MM.1S (cell line): ENCODE measurements at regions not wholly inside any gene's neighbourhood (a gene's known extent, or its start where the extent isn't known, plus 50 kb on each side); places are given as distances from the start of the nearest gene placed in this dataset.

Experiments used
- DNase-seq: peaks from one replicate; pipeline ENCODE4 v3.0.0-alpha.2; 2015
- H2AFZ ChIP-seq: fragments of 300-600 bp; sonication (generic); 2 replicates; pipeline ENCODE4 v1.6.0; 2016; ENCODE audit warnings: antibody characterized with exemption, low read length
- H3F3A ChIP-seq: fragments of 300-600 bp; sonication (generic); 2 replicates; pipeline ENCODE4 v1.6.1; 2016; ENCODE audit warnings: mild to moderate bottlenecking, antibody characterized with exemption, low read length, moderate library complexity, mixed read lengths; ENCODE audit not compliant: insufficient read depth
- H3K27ac ChIP-seq: fragments of 300-600 bp; sonication (generic); 2 replicates; pipeline ENCODE4 v1.5.1; 2016; ENCODE audit warnings: mild to moderate bottlenecking, low read length
- H3K27me3 ChIP-seq: fragments of 300-600 bp; sonication (generic); replicated peaks from 2 replicates; pipeline ENCODE4 v1.6.0; 2016; ENCODE audit warnings: low read length; ENCODE audit not compliant: insufficient read depth
- H3K36me3 ChIP-seq: fragments of 300-600 bp; sonication (generic); replicated peaks from 2 replicates; pipeline ENCODE4 v1.6.1; 2016; ENCODE audit warnings: mild to moderate bottlenecking, low read length, mixed read lengths; ENCODE audit not compliant: insufficient read depth
- H3K4me1 ChIP-seq: fragments of 300-600 bp; sonication (generic); 2 replicates; pipeline ENCODE4 v1.6.1; 2016; ENCODE audit warnings: low read length, mixed read lengths
- H3K4me2 ChIP-seq: fragments of 300-600 bp; sonication (generic); 2 replicates; pipeline ENCODE4 v1.6.0; 2016; ENCODE audit warnings: low read depth, low read length
- H3K4me3 ChIP-seq: fragments of 300-600 bp; sonication (generic); 2 replicates; pipeline ENCODE4 v1.5.1; 2016; ENCODE audit warnings: low read length, mixed read lengths
- H3K79me2 ChIP-seq: fragments of 300-600 bp; sonication (generic); 2 replicates; pipeline ENCODE4 v1.6.1; 2016; ENCODE audit warnings: mixed run types, low read length, mixed read lengths
- H3K9ac ChIP-seq: fragments of 300-600 bp; sonication (generic); 2 replicates; pipeline ENCODE4 v1.6.1; 2016; ENCODE audit warnings: low read length, mixed read lengths
- H3K9me2 ChIP-seq: fragments of 300-600 bp; sonication (generic); replicated peaks from 2 replicates; pipeline ENCODE4 v1.6.1; 2016; ENCODE audit warnings: mild to moderate bottlenecking, low read length, mixed read lengths; ENCODE audit not compliant: insufficient read depth
- H3K9me3 ChIP-seq: fragments of 300-600 bp; sonication (generic); replicated peaks from 2 replicates; pipeline ENCODE4 v1.6.1; 2016; ENCODE audit warnings: mild to moderate bottlenecking, low read length, mixed read lengths; ENCODE audit not compliant: insufficient read depth
- H4K20me1 ChIP-seq: fragments of 300-600 bp; sonication (generic); 2 replicates; pipeline ENCODE4 v1.6.1; 2016; ENCODE audit warnings: mild to moderate bottlenecking, low read length, moderate library complexity, mixed read lengths; ENCODE audit not compliant: insufficient read depth
- EZH2 ChIP-seq: fragments of 300-600 bp; sonication (generic); optimal IDR thresholded peaks from 2 replicates; pipeline ENCODE3; 2017; ENCODE audit warnings: low read depth, mild to moderate bottlenecking, antibody characterized with exemption, low read length, mixed read lengths
- EZH2phosphoT487 ChIP-seq: fragments of 300-600 bp; sonication (generic); IDR thresholded peaks from 2 replicates; pipeline ENCODE4 v1.6.1; 2018; ENCODE audit warnings: antibody characterized with exemption, low read length
- TF ChIP-seq, protein P1 (sequence below): fragments of 300-600 bp; sonication (generic); IDR thresholded peaks from 2 replicates; pipeline ENCODE4 v1.5.1; 2016; ENCODE audit warnings: antibody characterized with exemption, low read length, mixed read lengths

DNA sequence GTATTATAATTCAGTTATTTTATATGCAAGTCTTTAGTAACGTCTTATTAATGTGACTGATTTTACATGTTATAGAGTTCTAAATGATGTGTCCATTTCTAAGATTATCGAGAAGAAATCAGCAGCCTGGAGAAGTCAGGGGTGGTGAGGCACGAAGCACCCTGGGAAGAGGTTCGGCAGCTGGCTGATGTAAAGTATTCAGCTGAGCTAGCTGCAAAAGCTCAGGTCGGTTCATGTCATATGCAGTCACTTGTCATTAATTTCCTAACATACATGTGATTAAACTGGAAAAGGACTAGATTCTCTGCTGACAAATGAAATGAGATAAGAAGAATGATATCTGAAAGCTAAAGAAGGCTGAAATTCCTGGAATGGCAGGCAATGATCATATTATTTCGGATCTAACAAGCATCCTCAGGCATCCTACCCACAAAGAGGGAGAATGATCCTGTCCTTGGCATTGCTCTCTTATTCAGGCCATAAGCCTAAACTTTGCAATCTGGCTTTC, 383.0 kb upstream of the SLITRK1 start:
- H3K4me1 ChIP-seq = peaks cover 11% of the 10 kb centered on the region
- H3K27ac ChIP-seq = no peak overlapping the region
- H3F3A ChIP-seq = peaks cover 16% of the 10 kb centered on the region
- no peak overlapping the region for H2AFZ ChIP-seq
- H3K4me2 ChIP-seq = no peak overlapping the region
- H3K79me2 ChIP-seq = no peaks in the 10 kb centered on the region
- H3K9me2 ChIP-seq = no peaks in the 10 kb centered on the region
- no peaks in the 10 kb centered on the region for H3K9me3 ChIP-seq
- TF ChIP-seq, protein P1, sequence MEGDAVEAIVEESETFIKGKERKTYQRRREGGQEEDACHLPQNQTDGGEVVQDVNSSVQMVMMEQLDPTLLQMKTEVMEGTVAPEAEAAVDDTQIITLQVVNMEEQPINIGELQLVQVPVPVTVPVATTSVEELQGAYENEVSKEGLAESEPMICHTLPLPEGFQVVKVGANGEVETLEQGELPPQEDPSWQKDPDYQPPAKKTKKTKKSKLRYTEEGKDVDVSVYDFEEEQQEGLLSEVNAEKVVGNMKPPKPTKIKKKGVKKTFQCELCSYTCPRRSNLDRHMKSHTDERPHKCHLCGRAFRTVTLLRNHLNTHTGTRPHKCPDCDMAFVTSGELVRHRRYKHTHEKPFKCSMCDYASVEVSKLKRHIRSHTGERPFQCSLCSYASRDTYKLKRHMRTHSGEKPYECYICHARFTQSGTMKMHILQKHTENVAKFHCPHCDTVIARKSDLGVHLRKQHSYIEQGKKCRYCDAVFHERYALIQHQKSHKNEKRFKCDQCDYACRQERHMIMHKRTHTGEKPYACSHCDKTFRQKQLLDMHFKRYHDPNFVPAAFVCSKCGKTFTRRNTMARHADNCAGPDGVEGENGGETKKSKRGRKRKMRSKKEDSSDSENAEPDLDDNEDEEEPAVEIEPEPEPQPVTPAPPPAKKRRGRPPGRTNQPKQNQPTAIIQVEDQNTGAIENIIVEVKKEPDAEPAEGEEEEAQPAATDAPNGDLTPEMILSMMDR = no peak
- TF ChIP-seq EZH2phosphoT487 (no peak), EZH2 (no peak)
- no peak for DNase-seq
- no peaks in the 10 kb centered on the region for H3K27me3 ChIP-seq
- no peaks in the 10 kb centered on the region for H4K20me1 ChIP-seq
- no peak overlapping the region for H3K9ac ChIP-seq
- H3K4me3 ChIP-seq = no peak overlapping the region
- H3K36me3 ChIP-seq = no peaks in the 10 kb centered on the region

DNA sequence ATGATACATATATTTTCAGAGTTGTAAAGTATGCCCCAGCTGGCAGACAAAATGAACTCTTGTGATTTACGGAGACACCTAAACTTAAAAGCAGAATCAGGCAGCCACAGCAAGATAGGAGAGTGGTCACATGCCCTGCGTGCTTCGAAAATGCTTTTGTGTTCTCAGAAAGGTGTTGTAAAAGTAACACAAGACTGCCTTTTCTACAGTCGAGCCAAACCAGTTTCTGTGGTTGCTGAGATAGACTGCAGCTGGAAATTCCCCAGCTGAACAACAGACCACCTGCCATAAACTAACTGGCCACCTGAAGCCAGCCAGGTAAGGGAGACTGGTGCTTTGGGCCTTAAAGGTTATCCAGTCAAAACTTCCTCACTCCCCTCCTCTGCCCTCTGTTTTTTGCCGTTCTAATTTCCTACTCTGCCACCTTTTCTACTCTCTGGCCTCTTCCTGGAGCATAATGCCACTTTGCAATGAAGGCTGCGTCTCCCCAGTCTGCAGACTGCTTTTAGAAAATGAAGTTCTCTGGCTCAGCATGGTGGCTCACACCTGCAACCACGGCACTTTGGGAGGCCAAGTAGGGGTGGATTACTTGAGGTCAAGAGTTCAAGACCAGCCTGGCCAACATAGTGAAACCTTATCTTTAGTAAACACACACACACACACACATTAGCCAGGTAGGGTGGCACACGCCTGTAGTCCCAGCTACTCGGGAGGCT, 381.2 kb upstream of the SLITRK1 start:
- peak overlapping the region; percentile 46 for H3K4me3 ChIP-seq
- DNase-seq = peak; percentile 96
- H3K4me1 ChIP-seq = peaks cover 11% of the 10 kb centered on the region
- no peaks in the 10 kb centered on the region for H4K20me1 ChIP-seq
- peak overlapping the region; percentile 45 for H3K9ac ChIP-seq
- peak overlapping the region; percentile 65 for H2AFZ ChIP-seq
- H3K9me2 ChIP-seq = no peaks in the 10 kb centered on the region
- H3K36me3 ChIP-seq = no peaks in the 10 kb centered on the region
- peak overlapping the region; percentile 91 for H3K27ac ChIP-seq
- H3K9me3 ChIP-seq = no peaks in the 10 kb centered on the region
- H3K79me2 ChIP-seq = no peaks in the 10 kb centered on the region
- TF ChIP-seq, protein P1 = 0 out of 2 replicates have a peak, but pooled peaks have one; percentile 4
- TF ChIP-seq EZH2phosphoT487 = no peak
- H3K27me3 ChIP-seq = no peaks in the 10 kb centered on the region
- peaks cover 16% of the 10 kb centered on the region for H3F3A ChIP-seq
- H3K4me2 ChIP-seq = peak overlapping the region; percentile 91

DNA sequence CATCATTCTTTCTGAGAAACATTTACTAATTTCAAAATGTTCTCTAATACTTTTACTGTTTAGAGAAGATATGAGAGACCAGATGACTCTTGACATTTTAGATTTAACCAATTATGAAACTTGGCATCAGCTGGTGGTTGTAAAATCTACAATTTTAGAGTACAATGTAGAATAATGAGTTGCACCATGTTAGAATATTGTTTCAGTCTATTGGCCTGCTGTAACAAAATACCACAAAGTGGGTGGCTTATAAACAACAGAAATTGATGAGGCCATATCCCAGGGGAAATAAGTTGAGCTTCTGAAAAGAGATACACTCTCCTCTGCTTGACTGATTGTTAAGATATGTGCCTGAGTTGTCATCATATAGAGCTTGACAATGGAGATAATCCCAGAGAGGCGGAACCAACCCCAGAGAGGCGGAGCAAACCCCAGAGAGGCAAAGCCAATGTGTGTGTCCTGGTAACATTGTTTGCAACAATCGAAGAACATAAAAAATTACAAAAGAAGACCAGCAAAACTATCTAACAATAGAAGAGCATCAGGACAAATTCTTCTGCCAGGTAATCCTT, 373.0 kb upstream of the SLITRK1 start:
- H3K27ac ChIP-seq = no peak overlapping the region
- no peak for DNase-seq
- H3K27me3 ChIP-seq = no peaks in the 10 kb centered on the region
- no peaks in the 10 kb centered on the region for H3K9me3 ChIP-seq
- H3K79me2 ChIP-seq = no peaks in the 10 kb centered on the region
- no peaks in the 10 kb centered on the region for H3K9me2 ChIP-seq
- no peak overlapping the region for H3K4me2 ChIP-seq
- H3K4me1 ChIP-seq = no peaks in the 10 kb centered on the region
- H3K9ac ChIP-seq = no peak overlapping the region
- no peak overlapping the region for H3K4me3 ChIP-seq
- H3K36me3 ChIP-seq = no peaks in the 10 kb centered on the region
- H2AFZ ChIP-seq = no peak overlapping the region
- TF ChIP-seq EZH2 (no peak), EZH2phosphoT487 (no peak)
- TF ChIP-seq, protein P1 = no peak
- no peaks in the 10 kb centered on the region for H3F3A ChIP-seq
- H4K20me1 ChIP-seq = no peaks in the 10 kb centered on the region
